ENCODE measurements at regions not wholly inside any gene's neighbourhood (a gene's known extent, or its start where the extent isn't known, plus 50 kb on each side); places are given as distances from the start of the nearest gene placed in this dataset.

DNA sequence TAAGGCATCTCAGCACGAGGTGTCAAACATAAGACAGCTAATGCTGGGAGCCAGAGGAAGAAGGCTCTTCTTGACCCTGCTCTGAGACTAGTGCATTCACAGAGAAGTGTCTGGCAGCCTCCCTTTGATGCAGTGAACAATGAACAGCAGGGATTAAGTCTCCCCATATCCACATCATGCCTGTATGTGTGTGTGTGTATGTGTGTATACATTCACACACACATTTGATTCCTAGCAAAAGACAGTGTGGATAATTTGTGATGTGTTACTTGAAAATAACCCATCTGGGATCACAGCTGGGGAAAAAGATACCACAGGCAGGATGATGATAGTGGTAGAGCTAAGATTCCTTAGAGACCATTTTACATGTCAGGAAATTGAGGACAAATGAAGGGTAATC is 485.9 kb upstream of the GOT2 start:
- TF ChIP-seq EZH2phosphoT487 (IDR thresholded peaks at IDR 0.05; ENCODE audit: insufficient read depth, low read depth) (no peak), EZH2 (IDR thresholded peaks at IDR 0.05; ENCODE audit: insufficient read depth, poor library complexity, severe bottlenecking) (no peak)
